ENCODE measurements at regions not wholly inside any gene's neighbourhood (a gene's known extent, or its start where the extent isn't known, plus 50 kb on each side); places are given as distances from the start of the nearest gene placed in this dataset.

- Histone ChIP-seq H3K4me3 (no peak overlapping the region), H3K27me3 (no peaks in the 10 kb centered on the region), H3K36me3 (no peaks in the 10 kb centered on the region), H3K4me1 (no peaks in the 10 kb centered on the region), H3K27ac (no peak overlapping the region), H3K9me3 (no peaks in the 10 kb centered on the region)
- ATAC-seq (no peak), DNase-seq (no peak)
- no peak for TF ChIP-seq CTCF (IDR thresholded peaks at IDR 0.05)
- 31 to 78% methylated on average over 2 of the region's 2 CpGs for WGBS, 2 donors
- intact Hi-C loops (cut with DNase I): no loop called here
Measured at GRCh38 chr4:177964693-177965168, 522.5 kb upstream of the AGA start.

- no peak for DNase-seq
- no peaks in the 10 kb centered on the region for H3K9me3 ChIP-seq
- intact Hi-C loops (cut with DNase I): no loop called here
- H3K36me3 ChIP-seq: no peaks in the 10 kb centered on the region
- no peaks in the 10 kb centered on the region for H3K27me3 ChIP-seq
- 54 to 75% methylated on average over 3 of the region's 3 CpGs for WGBS, 2 donors
- no peak overlapping the region for H3K27ac ChIP-seq
- H3K4me3 ChIP-seq: no peak overlapping the region
- no peak for TF ChIP-seq CTCF (IDR thresholded peaks at IDR 0.05)
- no peak for ATAC-seq
- H3K4me1 ChIP-seq: no peaks in the 10 kb centered on the region
Measured at GRCh38 chr4:177967328-177967727, 525.1 kb upstream of the AGA start.

- Histone ChIP-seq H3K27me3 (no peaks in the 10 kb centered on the region), H3K4me1 (no peaks in the 10 kb centered on the region), H3K36me3 (no peaks in the 10 kb centered on the region), H3K9me3 (no peaks in the 10 kb centered on the region), H3K4me3 (no peak overlapping the region), H3K27ac (no peak overlapping the region)
- no peak for ATAC-seq
- TF ChIP-seq CTCF (IDR thresholded peaks at IDR 0.05): no peak
- WGBS, 2 donors: 70 to 76% methylated on average over 4 of the region's 4 CpGs
- intact Hi-C loops (cut with DNase I): no loop called here
- no peak for DNase-seq
Measured at GRCh38 chr4:177968817-177969442, 526.7 kb upstream of the AGA start.

DNA sequence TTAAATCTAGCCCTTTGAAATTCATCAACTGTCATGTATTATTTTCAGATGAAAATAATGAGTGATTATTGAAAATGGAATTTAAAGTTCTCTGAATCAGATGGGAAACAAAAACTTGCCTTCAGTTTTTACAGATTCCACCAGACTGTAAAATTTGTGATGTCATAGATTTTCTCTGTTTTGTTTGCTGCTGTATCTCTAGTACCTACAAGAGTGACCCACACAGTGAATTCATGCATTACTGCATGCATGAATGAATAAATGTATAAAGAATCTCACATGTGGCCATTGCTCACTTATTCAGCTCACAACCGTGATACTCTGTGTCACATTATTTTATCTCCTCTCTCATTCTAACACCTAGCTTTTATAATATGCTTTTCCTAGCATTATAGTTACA, 532.2 kb upstream of the AGA start:
- no peak for ATAC-seq
- no peak for DNase-seq
- TF ChIP-seq CTCF (IDR thresholded peaks at IDR 0.05): no peak
- H3K9me3 ChIP-seq: no peaks in the 10 kb centered on the region
- intact Hi-C loops (cut with DNase I): no loop called here
- no peak overlapping the region for H3K27ac ChIP-seq
- H3K27me3 ChIP-seq: no peaks in the 10 kb centered on the region
- no peaks in the 10 kb centered on the region for H3K4me1 ChIP-seq
- H3K4me3 ChIP-seq: no peak overlapping the region
- no peaks in the 10 kb centered on the region for H3K36me3 ChIP-seq
- WGBS, 2 donors: 82 to 87% methylated on average over 1 of the region's 1 CpG
